ENCODE measurements at regions not wholly inside any gene's neighbourhood (a gene's known extent, or its start where the extent isn't known, plus 50 kb on each side); places are given as distances from the start of the nearest gene placed in this dataset.

GRCh38 chr3:168275662-168276061 is 179.9 kb upstream of the GOLIM4 start:
- no peak for TF ChIP-seq CTCF (conservative IDR thresholded peaks at IDR 0.05)
- TF ChIP-seq EZH2 (IDR thresholded peaks at IDR 0.05; ENCODE audit: low read depth): no peak

All from PC-9 (cell line).